Adrenal gland (tissue), 9 donors: ENCODE measurements at regions not wholly inside any gene's neighbourhood (a gene's known extent, or its start where the extent isn't known, plus 50 kb on each side); places are given as distances from the start of the nearest gene placed in this dataset.

Experiments
- DNase-seq, 7 donors: peaks; one replicate each; pipeline ENCODE4 v3.0.0-alpha.2; 2019 to 2020
- H3K27ac ChIP-seq, 5 donors: fragments of 200-600 bp; sonication (generic) in 4 of 5; 1 replicate in 3 of 5; 2 replicates in 2 of 5; pipeline versions ENCODE4 v1.5.1 to v1.8.0; 2016 to 2020; ENCODE audit warnings: mild to moderate bottlenecking in 1 of 5
- H3K27me3 ChIP-seq: fragments of 200-600 bp; 2 replicates; pipeline ENCODE4 v1.8.0; 2021
- H3K36me3 ChIP-seq, 2 donors: fragments of 200-600 bp; replicated peaks in 1 of 2; 1 replicate in 1 of 2; 2 replicates in 1 of 2; pipeline versions ENCODE4 v1.5.1 to v1.8.0; 2018 to 2022
- H3K4me1 ChIP-seq, 2 donors: fragments of 200-600 bp; replicated peaks in 1 of 2; 1 replicate in 1 of 2; 2 replicates in 1 of 2; pipeline versions ENCODE4 v1.5.1 to v1.8.0; 2018 to 2021
- H3K4me3 ChIP-seq, 4 donors: fragments of 200-600 bp; sonication (generic) in 3 of 4; one replicate each; pipeline ENCODE4 v1.5.1; 2016 to 2018
- H3K9me3 ChIP-seq, 3 donors: fragments of 200-600 bp; sonication (generic) in 1 of 3; replicated peaks in 1 of 3; 1 replicate in 2 of 3; 2 replicates in 1 of 3; pipeline versions ENCODE4 v1.5.1 to v1.8.0; 2016 to 2021
- POLR2A ChIP-seq, 2 donors: fragments of 450-650 bp; IDR thresholded peaks; one replicate each; pipeline ENCODE4 v1.6.1; 2017; ENCODE audit warnings: antibody characterized with exemption in 2 of 2, mild to moderate bottlenecking in 2 of 2, moderate library complexity in 1 of 2
- WGBS, 4 donors: extraction: QIAGEN DNeasy Blood & Tissue Kit in 2 of 4; methylation state at CpG; one replicate each; pipeline versions ENCODE4 v1.1.5 to v1.1.7; 2013 to 2017; 5-methylcytosine and 5-hydroxymethylcytosine counted together
- intact Hi-C, 2 donors: fragments of 100-400 bp; cut with DNase I; formaldehyde crosslinking; loops; one replicate each; pipeline versions ENCODE4 v1.14.1 to v1.15.0; 2022 to 2023
- TF ChIP-seq, protein P1 (sequence below), 6 experiments: fragments of 450-650 bp in 4 of 6; fragments of 200-600 bp in 2 of 6; sonication (generic) in 1 of 6; IDR thresholded peaks; 1 replicate in 5 of 6; 2 replicates in 1 of 6; pipeline versions ENCODE4 v1.5.1 to v1.8.0; 2016 to 2021; ENCODE audit warnings: antibody characterized with exemption in 6 of 6, mild to moderate bottlenecking in 2 of 6, moderate library complexity in 1 of 6
- donor health status: healthy with polysubstance abuse.
- donor health status: Bipolar disorder and iron deficiency.
- donor health status: DM: yes; HTN: yes; CAD: no.
- donor health status: DM: no; HTN: no; CAD: no.
- donor health status: DM: no; HTN: no; CAD: no.

DNA sequence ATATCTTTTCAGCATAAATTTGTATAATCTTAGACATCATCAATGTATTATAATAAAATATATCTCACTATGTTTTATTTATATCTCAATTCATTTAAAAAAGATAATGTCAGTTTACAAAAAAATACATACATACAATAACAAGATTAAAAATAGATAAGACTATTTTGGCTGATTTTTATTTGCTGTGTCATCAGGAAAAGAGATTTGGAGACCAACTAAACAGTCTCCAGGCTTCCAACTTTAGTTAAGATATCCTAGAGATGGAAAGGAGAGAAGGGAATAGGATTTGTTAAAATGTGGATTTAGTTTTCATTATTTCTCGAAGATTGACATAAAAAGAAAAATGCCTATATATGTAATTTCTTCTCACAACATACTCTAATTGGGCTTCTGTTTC is 433.8 kb upstream of the TOM1L1 start:
- intact Hi-C loops = no loop called here
- 63 to 74% (median 69%) methylated on average over 1 of the region's 1 CpG for WGBS, 4 donors
- H3K36me3 ChIP-seq = no peaks in the 10 kb centered on the region
- no peak overlapping the region for H3K27ac ChIP-seq
- no peak for DNase-seq
- H3K27me3 ChIP-seq = no peaks in the 10 kb centered on the region
- H3K4me3 ChIP-seq = no peak overlapping the region
- no peak for TF ChIP-seq POLR2A (IDR thresholded peaks at IDR 0.05)
- TF ChIP-seq, protein P1, sequence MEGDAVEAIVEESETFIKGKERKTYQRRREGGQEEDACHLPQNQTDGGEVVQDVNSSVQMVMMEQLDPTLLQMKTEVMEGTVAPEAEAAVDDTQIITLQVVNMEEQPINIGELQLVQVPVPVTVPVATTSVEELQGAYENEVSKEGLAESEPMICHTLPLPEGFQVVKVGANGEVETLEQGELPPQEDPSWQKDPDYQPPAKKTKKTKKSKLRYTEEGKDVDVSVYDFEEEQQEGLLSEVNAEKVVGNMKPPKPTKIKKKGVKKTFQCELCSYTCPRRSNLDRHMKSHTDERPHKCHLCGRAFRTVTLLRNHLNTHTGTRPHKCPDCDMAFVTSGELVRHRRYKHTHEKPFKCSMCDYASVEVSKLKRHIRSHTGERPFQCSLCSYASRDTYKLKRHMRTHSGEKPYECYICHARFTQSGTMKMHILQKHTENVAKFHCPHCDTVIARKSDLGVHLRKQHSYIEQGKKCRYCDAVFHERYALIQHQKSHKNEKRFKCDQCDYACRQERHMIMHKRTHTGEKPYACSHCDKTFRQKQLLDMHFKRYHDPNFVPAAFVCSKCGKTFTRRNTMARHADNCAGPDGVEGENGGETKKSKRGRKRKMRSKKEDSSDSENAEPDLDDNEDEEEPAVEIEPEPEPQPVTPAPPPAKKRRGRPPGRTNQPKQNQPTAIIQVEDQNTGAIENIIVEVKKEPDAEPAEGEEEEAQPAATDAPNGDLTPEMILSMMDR (IDR thresholded peaks at IDR 0.05) = no peak
- H3K9me3 ChIP-seq = no peaks in the 10 kb centered on the region
- H3K4me1 ChIP-seq = no peaks in the 10 kb centered on the region

DNA sequence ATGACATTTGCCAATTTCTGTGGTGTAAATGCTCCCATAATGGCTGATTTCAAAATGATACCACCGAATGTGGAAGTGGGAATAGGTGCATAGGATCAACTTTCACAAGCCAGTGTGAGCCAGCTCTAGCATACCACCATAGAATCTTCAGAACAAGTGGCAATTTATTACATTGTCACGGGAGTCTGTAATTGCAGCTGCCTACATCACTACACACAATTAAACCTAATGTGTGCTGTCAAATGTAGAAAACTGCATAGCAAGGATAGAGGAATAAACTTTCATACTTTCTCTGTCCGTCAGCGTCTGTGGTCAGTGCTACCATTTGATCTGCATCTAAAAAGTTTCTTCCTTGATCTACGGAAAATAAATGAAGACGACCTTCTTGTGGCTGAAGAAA is 417.8 kb upstream of the TOM1L1 start:
- no peaks in the 10 kb centered on the region for H3K4me1 ChIP-seq
- WGBS, 4 donors = 64 to 71% (median 67%) methylated on average over 6 of the region's 6 CpGs
- H3K36me3 ChIP-seq = no peaks in the 10 kb centered on the region
- no peak for DNase-seq
- H3K27ac ChIP-seq = no peak overlapping the region
- H3K9me3 ChIP-seq = no peaks in the 10 kb centered on the region
- intact Hi-C loops = no loop called here
- no peak overlapping the region for H3K4me3 ChIP-seq
- TF ChIP-seq, protein P1 (IDR thresholded peaks at IDR 0.05) = no peak
- no peak for TF ChIP-seq POLR2A (IDR thresholded peaks at IDR 0.05)
- H3K27me3 ChIP-seq = no peaks in the 10 kb centered on the region

DNA sequence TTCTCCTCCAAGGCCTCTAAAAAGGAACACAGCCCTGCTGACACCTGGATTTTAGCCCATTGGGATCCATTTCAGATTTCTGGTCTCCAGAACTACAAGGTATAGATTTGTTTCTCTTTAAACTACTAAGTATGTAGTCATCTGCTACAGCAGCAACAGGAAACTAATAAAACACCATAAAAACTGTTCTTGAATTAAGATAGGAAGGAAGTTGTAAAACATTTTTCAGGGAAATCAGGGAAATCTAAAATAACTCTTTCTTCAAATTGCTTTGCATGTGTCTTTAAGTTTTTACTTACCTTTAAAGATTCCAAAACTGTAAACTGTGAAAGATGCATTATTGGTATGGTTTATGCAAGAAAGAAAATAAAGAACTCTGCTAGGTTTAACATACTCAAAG is 407.0 kb upstream of the TOM1L1 start:
- Histone ChIP-seq H3K4me3 (no peak overlapping the region), H3K27me3 (no peaks in the 10 kb centered on the region), H3K27ac (no peak overlapping the region), H3K36me3 (no peaks in the 10 kb centered on the region), H3K9me3 (no peaks in the 10 kb centered on the region), H3K4me1 (no peaks in the 10 kb centered on the region)
- intact Hi-C loops = no loop called here
- no peak for TF ChIP-seq POLR2A (IDR thresholded peaks at IDR 0.05)
- TF ChIP-seq, protein P1 (IDR thresholded peaks at IDR 0.05) = no peak
- DNase-seq = no peak

DNA sequence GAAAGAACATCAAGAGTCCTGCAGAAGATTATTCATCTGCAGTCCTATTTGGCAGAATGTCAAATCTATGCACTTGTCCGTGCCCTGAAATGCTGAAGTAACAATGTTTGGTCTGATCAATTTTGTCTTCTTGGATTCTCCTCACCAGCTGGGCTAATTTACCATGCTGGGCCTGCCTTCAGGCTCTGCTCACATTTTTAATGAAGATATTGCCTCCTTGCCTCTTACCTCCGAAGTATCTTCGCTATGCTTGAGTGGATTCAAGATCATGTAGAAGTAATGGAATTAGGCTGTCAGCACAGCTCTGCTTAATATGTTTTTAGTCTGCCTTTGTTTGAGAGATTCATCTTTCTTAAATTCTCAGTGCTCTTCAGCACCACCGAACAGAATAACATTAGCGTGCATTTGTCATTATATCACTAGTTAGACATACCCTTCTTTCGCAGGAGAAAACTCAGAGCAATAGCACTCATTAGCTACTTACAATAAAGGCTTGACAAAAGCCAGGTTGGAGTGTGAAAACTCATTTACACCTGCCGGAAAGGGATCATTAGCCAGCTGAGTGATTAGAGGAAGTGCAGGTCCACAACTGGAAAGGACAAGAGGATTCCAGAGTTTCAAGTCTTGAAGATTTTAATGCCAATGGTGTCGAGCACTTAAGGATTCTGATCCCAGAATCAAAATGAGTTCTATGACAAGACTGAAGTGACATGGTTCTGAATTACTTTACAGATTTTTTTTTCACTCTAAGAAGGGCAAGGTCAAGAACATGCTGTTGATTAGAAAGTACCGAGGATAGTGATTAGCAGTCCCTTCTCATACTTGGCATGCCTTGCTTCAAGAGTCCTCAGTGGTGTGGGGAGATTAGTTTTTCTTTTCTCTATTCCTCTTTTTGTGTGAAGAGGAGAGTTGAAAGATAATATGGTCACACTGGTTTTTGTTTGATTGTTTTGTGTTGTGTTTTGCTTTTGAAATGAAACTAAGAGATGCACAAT is 405.6 kb upstream of the TOM1L1 start:
- H3K9me3 ChIP-seq = no peaks in the 10 kb centered on the region
- TF ChIP-seq POLR2A (IDR thresholded peaks at IDR 0.05) = no peak
- TF ChIP-seq, protein P1 (IDR thresholded peaks at IDR 0.05) = no peak
- no peak overlapping the region for H3K4me3 ChIP-seq
- H3K27ac ChIP-seq = no peak overlapping the region
- intact Hi-C loops = no loop called here
- H3K27me3 ChIP-seq = no peaks in the 10 kb centered on the region
- no peaks in the 10 kb centered on the region for H3K36me3 ChIP-seq
- whole genome bisulfite sequencing, 4 donors = 46 to 63% (median 52%) methylated on average over 9 of the region's 9 CpGs
- H3K4me1 ChIP-seq = no peaks in the 10 kb centered on the region
- no peak for DNase-seq
